ENCODE measurements at regions not wholly inside any gene's neighbourhood (a gene's known extent, or its start where the extent isn't known, plus 50 kb on each side); places are given as distances from the start of the nearest gene placed in this dataset.
A peak's percentile ranks its signal among the peaks of the same experiment; 100 is the strongest.

DNA sequence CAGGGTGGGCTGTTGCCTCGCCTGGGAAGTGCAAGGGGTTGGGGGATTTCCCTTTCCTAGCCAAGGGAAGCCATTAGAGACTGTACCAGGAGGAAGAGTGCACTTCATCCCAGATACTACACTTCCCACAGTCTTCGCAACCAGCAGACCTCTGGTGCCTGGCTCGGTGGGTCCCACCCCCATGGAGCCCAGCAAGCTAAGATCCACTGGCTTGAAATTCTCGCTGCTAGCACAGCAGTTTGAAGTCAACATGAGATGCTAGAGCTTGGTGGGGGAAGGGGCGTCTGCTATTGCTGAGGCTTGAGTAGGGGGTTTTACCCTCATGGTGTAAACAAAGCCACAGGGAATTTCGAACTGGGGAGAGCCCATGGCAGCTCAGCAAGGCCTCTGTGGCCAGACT, 586.4 kb downstream of the HTR1A start:
- DNase-seq (ENCODE audit: extremely low read depth, low read depth), result no peak

- DNase-seq (ENCODE audit: extremely low read depth, low read depth), result no peak
Observed at GRCh38 chr5:63374085-63374484, 588.2 kb downstream of the HTR1A start.

DNA sequence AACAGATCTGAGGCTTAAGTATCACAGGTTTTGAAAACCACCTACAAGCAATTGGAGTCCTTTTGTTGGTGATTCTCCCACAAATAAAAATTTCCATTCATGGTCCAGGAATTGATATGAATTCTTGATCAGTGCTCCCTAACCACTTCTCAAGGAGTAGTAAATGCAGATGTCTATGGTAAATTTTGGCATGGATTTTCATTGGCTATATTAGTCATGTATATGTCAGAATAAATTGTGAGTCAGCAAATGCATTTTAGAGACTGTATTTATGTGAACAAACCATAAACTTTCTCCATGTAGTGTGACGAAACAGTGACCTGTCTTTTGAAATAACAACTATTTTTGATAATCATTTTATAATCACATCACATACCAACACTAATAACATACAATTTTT, 611.1 kb downstream of the HTR1A start:
- DNase-seq (ENCODE audit: extremely low read depth, low read depth), result no peak

- no peak for DNase-seq (ENCODE audit: extremely low read depth, low read depth)
Observed at GRCh38 chr5:63346451-63346850, 615.8 kb downstream of the HTR1A start.

- DNase-seq (ENCODE audit: extremely low read depth, low read depth), result no peak
Observed at GRCh38 chr5:63341442-63341841, 620.8 kb downstream of the HTR1A start.

DNA sequence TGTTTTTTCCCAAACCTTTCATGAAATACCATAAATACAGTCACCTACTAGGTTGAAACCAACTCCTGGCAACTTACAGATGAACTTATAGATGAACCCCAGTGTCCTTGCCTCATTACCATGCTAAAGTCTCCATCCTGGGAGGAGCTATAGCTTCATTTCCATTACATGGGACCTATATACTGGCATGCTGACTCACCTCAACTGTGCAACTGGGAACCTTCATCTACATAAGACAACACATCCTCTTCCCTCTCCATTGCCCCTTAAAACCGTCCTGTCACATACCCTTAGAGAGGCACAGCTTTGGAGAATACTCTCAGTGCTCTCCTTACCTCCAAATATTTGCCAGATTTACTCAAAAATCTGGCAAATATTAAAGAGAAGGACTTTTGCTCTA, 638.3 kb downstream of the HTR1A start:
- no peak for DNase-seq (ENCODE audit: extremely low read depth, low read depth)

DNA sequence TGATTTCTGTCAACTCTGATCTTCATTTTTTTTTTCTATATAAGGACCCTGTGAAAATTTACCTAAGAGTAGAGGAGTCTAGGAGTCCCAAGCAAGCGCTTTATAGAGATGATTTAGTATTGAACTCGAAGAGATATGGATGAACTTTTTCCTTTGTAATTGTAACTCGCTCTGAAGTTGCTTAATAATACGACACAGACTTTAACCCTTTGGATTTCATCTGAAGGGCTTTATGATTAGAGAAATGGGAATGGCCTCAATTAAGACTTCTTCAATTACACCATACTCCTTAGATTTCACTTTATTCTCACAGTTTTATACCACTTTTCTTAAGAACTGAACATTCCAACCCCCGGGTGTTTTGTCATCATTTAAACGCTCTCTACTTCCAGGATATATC, 647.7 kb downstream of the HTR1A start:
- no peak for DNase-seq (ENCODE audit: extremely low read depth, low read depth)

DNA sequence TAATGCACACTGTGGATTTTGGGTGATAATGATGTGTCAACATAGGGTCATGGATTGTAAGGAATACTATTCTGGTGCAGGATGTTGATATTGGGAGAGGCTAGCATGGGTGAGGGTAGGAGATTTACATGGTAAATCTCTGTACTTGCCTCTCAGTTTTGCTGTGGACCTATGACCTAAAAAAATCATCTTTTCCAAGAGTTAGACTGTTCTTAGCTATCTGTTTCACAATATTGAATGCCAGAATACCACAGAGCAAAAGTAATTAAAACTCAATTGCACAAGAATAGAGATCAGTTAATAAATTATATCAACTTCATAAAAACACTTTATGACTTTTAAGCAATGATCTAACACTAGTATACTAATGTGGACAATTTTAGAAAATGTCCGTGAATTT, 651.6 kb downstream of the HTR1A start:
- no peak for DNase-seq (ENCODE audit: extremely low read depth, low read depth)

GRCh38 chr5:63306909-63307308, 655.3 kb downstream of the HTR1A start:
- no peak for DNase-seq (ENCODE audit: extremely low read depth, low read depth)

DNA sequence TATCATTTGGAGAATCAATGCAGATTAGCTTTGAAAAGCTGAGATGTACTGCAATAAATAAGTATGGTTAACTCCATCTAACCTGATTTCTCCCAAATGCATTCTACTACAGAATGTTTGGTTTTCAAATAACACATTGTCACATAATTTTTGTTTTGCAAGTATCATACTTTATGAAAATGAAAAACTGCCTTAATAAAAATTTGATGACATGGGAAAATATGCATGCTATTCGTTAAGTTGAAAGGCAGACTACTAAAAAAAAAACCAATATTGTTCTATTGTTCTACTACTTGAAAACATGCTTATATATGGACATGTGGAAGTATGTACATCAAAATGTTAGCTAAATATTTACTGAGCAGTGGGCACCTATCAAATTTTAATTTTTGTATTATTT, 668.9 kb downstream of the HTR1A start:
- DNase-seq (ENCODE audit: extremely low read depth, low read depth), result no peak

DNA sequence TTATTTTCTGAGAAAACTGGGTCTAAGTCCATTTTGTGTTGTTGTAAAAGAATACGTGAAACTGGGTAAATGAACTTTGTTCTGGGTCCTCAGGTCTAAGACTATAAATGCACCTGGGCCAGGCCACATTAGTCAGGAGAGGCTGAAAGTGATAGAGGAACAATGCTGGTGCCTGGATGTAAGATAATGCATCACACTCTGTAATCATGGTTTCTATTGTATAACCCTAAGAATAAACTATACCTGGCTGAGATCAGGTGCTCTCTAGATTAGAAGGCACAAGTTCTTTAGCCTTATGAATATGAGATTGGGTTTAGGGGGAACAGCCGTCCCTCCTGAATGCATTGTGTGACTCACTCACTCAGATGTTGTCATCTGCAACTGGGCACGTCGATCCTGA, 675.5 kb downstream of the HTR1A start:
- no peak for DNase-seq (ENCODE audit: extremely low read depth, low read depth)

DNA sequence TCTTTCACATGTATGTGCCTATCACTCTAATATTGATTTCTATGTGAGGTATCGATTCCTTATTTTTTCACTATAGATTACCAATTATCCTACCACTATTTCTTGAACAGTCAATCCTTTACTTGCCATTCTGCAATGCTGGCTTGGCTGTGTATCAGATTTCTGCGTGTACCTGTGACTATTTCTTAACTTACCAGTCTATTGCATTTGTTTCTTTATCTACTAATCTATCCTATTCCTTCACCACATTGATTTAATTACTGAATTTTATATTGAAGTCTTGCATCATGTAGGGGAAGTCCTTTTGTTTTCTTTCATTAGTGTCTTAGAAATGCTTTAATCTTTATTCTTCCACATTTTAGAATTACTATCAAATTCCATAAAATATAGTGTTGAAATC, 684.8 kb downstream of the LRRC70 start:
- DNase-seq (ENCODE audit: extremely low read depth, low read depth), result no peak

DNA sequence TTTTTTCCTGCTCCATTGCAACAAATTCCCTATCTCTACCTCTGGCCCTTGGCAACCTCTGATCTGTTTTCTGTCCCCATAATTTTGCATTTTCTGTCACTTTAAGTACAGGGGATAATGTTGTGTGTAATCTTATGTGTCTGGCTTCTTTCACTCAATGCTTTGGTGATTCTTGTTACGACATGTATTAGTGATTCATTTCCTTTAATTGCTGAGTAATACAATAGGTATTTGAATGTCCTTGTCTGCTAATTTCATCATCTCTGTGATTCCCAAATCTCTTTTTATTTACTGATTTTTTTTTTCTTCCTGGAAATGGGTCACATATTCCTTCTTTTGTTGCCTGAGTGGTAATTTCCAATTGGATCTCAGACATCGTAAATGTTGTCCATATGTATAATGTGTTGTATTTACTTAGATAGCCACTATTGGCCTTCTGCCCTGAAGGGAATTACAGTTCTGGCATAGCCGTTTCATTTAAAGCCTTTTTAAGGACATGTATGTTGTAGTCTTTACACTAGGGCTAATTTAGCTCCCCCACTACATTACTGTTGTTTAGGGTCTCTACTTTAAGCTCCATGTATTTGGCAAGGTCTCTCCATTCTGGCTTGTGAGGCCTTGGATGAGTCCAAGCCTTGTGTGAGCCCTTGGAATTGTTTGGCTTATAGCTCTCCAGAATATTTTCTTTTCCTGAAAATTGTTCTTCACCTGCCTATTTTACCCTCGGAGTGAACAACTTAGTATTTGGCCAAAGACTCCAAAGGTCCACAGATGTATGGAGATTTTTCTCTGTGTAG, 683.8 kb downstream of the LRRC70 start:
- DNase-seq (ENCODE audit: extremely low read depth, low read depth), result peak; percentile 20

DNA sequence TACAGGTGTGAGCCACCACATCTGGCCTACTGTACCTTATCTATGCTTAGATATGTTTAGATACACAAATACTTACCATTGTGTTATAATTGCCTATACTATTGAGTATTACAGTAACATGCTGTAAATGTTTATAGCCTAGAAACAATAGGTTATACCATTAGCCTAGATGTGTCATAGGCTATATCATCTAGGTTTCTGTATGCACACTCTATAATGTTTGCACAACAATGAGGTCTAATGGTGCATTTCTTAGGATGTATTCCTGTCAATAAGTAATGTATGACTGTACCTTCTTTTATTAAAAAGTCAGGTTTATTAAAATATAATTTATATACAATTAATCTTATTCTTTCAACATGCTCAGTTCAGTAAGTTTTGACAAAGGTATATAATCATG, 683.1 kb downstream of the LRRC70 start:
- DNase-seq (ENCODE audit: extremely low read depth, low read depth), result no peak

DNA sequence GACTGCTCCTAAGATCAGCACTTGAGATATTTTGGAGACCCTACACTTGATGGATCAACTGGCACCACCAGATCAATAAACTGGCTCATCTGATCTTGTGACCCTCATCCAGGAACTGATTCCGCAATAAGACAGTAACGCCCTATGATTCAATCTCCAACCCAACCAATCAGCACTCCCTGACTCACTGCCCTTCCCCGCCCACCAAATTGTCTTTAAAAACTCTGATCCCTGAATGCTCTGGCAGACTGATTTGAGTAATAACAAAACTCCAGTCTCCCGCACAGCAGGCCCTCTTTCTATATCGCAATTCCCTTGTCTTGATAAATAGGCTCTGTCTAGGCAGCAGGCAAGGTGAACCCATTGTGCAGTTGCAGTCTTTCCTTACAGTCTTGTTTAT, 677.0 kb downstream of the LRRC70 start:
- no peak for DNase-seq (ENCODE audit: extremely low read depth, low read depth)

DNA sequence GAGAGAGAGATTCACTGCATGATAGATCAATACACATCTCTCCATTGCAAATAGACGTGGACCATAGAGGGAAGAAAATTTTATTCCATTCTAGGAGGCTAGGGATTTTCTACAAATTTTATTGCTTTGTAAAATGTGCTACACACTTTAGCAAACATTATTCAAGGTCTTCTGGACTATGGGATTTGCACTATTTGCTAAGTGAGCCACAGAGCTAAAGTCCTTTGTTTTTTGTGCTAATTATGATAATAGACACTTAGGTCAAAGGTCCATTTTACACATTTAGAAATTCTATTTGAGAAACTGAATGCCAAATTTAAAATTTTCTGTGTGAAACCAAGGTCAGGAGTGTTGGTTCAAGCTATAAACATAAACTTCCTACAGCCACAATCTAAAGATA, 672.3 kb downstream of the LRRC70 start:
- no peak for DNase-seq (ENCODE audit: extremely low read depth, low read depth)

DNA sequence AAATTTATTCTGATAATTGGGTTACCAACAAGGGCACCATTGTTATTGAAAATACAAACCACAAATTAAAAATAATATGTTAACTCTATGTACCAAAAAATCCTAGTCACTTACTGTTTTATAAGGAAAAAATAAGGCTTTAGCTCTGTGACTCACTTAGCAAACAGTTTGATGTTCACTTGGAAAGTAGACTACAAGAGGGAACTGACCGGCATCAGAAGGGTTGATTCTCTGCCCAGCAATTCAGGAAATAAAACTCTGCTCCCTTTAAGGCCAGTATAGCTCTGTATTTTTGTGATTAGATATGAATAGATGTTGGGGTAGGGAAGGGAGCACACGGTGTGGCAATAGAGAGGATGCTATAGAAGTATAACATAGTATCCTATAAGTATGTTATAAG, 671.3 kb downstream of the LRRC70 start:
- DNase-seq (ENCODE audit: extremely low read depth, low read depth), result no peak

GRCh38 chr5:63247651-63248050, 669.0 kb downstream of the LRRC70 start:
- DNase-seq (ENCODE audit: extremely low read depth, low read depth), result no peak

- DNase-seq (ENCODE audit: extremely low read depth, low read depth), result no peak
Observed at GRCh38 chr5:63245271-63245670, 666.7 kb downstream of the LRRC70 start.

DNA sequence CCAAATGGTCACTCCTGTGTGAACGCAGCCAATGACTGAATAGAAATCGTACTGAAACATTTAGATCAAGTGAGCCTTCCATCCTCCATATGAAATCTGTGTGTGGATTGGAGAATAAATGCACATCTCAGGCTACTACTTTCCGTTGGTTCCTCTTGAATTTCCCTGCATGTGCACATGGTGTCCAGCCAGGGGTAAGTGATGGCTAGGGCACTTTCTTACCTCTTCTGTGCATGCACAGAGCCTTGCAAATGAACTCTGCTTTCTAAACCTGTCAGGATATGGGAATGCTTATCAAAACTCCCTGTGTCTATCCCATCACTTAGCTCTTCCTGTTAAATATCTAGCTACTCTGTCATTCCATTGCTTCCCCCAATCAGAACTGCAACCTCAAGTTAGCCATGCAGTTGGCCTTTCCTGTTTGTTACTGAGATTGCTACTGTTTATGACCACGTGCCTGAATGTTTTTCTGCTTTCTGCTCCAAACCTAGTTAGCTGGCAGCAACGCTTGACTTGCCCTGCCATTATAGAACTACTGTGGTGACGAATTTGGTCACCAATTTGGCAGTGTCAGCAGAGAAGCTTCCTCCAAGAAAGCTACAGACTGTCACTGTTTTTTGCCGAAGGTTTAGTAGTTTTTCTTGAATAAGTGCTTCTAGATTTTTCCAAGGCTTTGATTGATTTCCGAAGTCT, 661.6 kb downstream of the LRRC70 start:
- no peak for DNase-seq (ENCODE audit: extremely low read depth, low read depth)

DNA sequence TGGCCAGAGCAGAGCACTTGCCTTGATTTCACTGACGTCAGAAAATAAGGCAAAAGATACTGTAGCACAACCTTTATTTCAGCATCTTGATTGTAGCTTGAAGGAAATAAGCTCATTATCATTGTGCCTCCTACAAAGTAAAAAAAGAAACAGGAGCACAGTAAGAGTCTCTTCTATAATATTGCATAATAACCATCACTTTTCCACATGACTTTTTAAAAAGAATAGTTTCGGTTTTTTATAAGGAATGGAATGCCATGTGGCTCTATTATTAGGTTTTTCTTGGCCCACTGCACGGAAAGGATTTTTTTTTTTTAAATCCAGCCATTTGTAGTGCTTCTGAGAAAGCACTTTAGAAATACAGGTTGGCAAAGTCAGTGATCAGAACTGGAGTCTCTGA, 655.3 kb downstream of the LRRC70 start:
- no peak for DNase-seq (ENCODE audit: extremely low read depth, low read depth)

DNA sequence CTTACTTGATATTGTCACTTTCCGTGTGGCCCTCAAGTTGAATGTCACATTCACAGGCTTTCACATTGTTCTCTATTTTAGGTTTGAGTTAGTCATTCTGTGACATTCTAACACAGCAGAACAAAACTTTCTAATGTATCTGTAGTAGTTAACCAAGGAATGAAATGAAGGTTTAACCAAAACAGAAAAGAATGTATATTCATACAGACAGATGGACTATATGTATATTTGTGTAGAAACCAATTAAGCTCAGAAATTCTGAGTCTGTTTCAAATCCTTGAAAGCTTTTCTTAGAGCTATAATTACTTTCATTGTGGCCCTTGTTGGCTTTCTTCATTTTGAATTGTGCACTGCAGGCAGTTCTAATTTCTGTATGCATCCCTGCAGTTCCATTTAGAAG, 654.7 kb downstream of the LRRC70 start:
- no peak for DNase-seq (ENCODE audit: extremely low read depth, low read depth)

- no peak for DNase-seq (ENCODE audit: extremely low read depth, low read depth)
Observed at GRCh38 chr5:63230754-63231153, 652.1 kb downstream of the LRRC70 start.
